ENCODE measurements at regions not wholly inside any gene's neighbourhood (a gene's known extent, or its start where the extent isn't known, plus 50 kb on each side); places are given as distances from the start of the nearest gene placed in this dataset.

DNA sequence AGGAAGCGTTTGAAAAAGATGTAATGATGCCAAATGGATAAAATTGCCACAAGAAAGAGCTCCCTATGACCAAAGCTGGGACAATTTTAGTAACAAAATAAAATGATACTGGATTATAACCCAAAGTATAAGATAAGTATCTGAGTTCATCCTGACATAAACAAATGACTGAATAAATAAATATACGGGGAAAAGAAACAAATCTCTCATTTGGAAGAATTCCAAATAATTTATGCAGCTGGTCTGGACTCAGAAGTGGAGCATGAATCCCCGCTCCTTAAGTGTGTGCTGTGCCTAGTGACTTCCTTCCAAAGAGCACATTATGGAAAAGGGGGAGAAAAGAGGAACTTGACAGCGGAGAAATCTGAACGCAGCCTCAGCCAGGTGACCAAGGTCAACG, 186.2 kb downstream of the RAMP3 start:
- TF ChIP-seq, protein P1, sequence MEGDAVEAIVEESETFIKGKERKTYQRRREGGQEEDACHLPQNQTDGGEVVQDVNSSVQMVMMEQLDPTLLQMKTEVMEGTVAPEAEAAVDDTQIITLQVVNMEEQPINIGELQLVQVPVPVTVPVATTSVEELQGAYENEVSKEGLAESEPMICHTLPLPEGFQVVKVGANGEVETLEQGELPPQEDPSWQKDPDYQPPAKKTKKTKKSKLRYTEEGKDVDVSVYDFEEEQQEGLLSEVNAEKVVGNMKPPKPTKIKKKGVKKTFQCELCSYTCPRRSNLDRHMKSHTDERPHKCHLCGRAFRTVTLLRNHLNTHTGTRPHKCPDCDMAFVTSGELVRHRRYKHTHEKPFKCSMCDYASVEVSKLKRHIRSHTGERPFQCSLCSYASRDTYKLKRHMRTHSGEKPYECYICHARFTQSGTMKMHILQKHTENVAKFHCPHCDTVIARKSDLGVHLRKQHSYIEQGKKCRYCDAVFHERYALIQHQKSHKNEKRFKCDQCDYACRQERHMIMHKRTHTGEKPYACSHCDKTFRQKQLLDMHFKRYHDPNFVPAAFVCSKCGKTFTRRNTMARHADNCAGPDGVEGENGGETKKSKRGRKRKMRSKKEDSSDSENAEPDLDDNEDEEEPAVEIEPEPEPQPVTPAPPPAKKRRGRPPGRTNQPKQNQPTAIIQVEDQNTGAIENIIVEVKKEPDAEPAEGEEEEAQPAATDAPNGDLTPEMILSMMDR (IDR thresholded peaks at IDR 0.05 in 2 of 3, conservative IDR thresholded peaks at IDR 0.05 in 1 of 3; ENCODE audit: borderline replicate concordance in 1 of 3, insufficient read depth in 1 of 3, low read depth in 2 of 3, low read length in 2 of 3): no peak
- TF ChIP-seq ZNF274 (IDR thresholded peaks at IDR 0.05; ENCODE audit: low read depth, low read length) (no peak), ZFX (IDR thresholded peaks at IDR 0.05) (no peak), SIN3A (IDR thresholded peaks at IDR 0.05; ENCODE audit: low read depth) (no peak), SP1 (IDR thresholded peaks at IDR 0.05; ENCODE audit: low read depth) (no peak), YY1 (IDR thresholded peaks at IDR 0.05; ENCODE audit: extremely low read depth, insufficient replicate concordance, low read depth, low read length) (no peak), SRF (IDR thresholded peaks at IDR 0.05; ENCODE audit: low read depth) (no peak), EZH2phosphoT487 (IDR thresholded peaks at IDR 0.05; ENCODE audit: borderline replicate concordance) (no peak), REST (IDR thresholded peaks at IDR 0.05; ENCODE audit: low read depth) (no peak), JUND (IDR thresholded peaks at IDR 0.05) (no peak), POLR2AphosphoS5 (IDR thresholded peaks at IDR 0.05; ENCODE audit: low read depth, low read length) (no peak)
- TF ChIP-seq, protein P2, sequence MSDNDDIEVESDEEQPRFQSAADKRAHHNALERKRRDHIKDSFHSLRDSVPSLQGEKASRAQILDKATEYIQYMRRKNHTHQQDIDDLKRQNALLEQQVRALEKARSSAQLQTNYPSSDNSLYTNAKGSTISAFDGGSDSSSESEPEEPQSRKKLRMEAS (IDR thresholded peaks at IDR 0.05): no peak
- TF ChIP-seq, protein P3, sequence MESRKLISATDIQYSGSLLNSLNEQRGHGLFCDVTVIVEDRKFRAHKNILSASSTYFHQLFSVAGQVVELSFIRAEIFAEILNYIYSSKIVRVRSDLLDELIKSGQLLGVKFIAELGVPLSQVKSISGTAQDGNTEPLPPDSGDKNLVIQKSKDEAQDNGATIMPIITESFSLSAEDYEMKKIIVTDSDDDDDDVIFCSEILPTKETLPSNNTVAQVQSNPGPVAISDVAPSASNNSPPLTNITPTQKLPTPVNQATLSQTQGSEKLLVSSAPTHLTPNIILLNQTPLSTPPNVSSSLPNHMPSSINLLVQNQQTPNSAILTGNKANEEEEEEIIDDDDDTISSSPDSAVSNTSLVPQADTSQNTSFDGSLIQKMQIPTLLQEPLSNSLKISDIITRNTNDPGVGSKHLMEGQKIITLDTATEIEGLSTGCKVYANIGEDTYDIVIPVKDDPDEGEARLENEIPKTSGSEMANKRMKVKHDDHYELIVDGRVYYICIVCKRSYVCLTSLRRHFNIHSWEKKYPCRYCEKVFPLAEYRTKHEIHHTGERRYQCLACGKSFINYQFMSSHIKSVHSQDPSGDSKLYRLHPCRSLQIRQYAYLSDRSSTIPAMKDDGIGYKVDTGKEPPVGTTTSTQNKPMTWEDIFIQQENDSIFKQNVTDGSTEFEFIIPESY (IDR thresholded peaks at IDR 0.05; ENCODE audit: extremely low read depth, insufficient replicate concordance, low read length): no peak

Measured in HCT116 (cell line).